Loucy (cell line): ENCODE measurements at regions not wholly inside any gene's neighbourhood (a gene's known extent, or its start where the extent isn't known, plus 50 kb on each side); places are given as distances from the start of the nearest gene placed in this dataset.

Experiments used
- EZH2phosphoT487 ChIP-seq: fragments of 200-600 bp; IDR thresholded peaks from 2 replicates; pipeline ENCODE4 v1.6.1; 2018; ENCODE audit warnings: antibody characterized with exemption, mild to moderate bottlenecking, moderate library complexity, borderline replicate concordance
- TF ChIP-seq, protein P1 (sequence below): fragments of 200-600 bp; sonication (generic); conservative IDR thresholded peaks from 2 replicates; pipeline ENCODE4 v1.5.1; 2014; ENCODE audit warnings: mild to moderate bottlenecking, antibody characterized with exemption, low read length

GRCh38 chr11:38013157-38013556, 1415.1 kb upstream of the RAG2 start:
- TF ChIP-seq, protein P1, sequence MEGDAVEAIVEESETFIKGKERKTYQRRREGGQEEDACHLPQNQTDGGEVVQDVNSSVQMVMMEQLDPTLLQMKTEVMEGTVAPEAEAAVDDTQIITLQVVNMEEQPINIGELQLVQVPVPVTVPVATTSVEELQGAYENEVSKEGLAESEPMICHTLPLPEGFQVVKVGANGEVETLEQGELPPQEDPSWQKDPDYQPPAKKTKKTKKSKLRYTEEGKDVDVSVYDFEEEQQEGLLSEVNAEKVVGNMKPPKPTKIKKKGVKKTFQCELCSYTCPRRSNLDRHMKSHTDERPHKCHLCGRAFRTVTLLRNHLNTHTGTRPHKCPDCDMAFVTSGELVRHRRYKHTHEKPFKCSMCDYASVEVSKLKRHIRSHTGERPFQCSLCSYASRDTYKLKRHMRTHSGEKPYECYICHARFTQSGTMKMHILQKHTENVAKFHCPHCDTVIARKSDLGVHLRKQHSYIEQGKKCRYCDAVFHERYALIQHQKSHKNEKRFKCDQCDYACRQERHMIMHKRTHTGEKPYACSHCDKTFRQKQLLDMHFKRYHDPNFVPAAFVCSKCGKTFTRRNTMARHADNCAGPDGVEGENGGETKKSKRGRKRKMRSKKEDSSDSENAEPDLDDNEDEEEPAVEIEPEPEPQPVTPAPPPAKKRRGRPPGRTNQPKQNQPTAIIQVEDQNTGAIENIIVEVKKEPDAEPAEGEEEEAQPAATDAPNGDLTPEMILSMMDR = no peak
- TF ChIP-seq EZH2phosphoT487 = no peak
